H9 (cell line): ENCODE measurements at regions not wholly inside any gene's neighbourhood (a gene's known extent, or its start where the extent isn't known, plus 50 kb on each side); places are given as distances from the start of the nearest gene placed in this dataset.

Experiments
- DNase-seq: peaks from one replicate; pipeline ENCODE4 v3.0.0-alpha.2; 2017
- H2AFZ ChIP-seq: one replicate; pipeline ENCODE4 v1.6.1; 2013; ENCODE audit warnings: mild to moderate bottlenecking, low read length, control low read depth, moderate library complexity
- H2AK5ac ChIP-seq: 2 replicates; pipeline ENCODE4 v1.6.1; 2013; ENCODE audit warnings: low read length, control low read depth, mixed read lengths; ENCODE audit not compliant: insufficient read length
- H2BK120ac ChIP-seq: one replicate; pipeline ENCODE4 v1.6.1; 2013; ENCODE audit warnings: low read depth, mild to moderate bottlenecking, low read length, control low read depth, inconsistent platforms; ENCODE audit not compliant: poor library complexity, severe bottlenecking
- H2BK12ac ChIP-seq: 2 replicates; pipeline ENCODE4 v1.6.1; 2013; ENCODE audit warnings: low read length, control low read depth, mixed read lengths, low read depth; ENCODE audit not compliant: insufficient read length
- H2BK15ac ChIP-seq: 2 replicates; pipeline ENCODE4 v1.6.1; 2013; ENCODE audit warnings: low read depth, low read length, control low read depth
- H2BK20ac ChIP-seq: one replicate; pipeline ENCODE4 v1.6.1; 2013; ENCODE audit warnings: low read depth, mild to moderate bottlenecking, low read length, control low read depth, inconsistent platforms; ENCODE audit not compliant: poor library complexity, severe bottlenecking
- H2BK5ac ChIP-seq: 2 replicates; pipeline ENCODE4 v1.6.1; 2013; ENCODE audit warnings: low read length, control low read depth, mixed read lengths; ENCODE audit not compliant: insufficient read length
- H3K14ac ChIP-seq: 2 replicates; pipeline ENCODE4 v1.6.1; 2013; ENCODE audit warnings: low read length, control low read depth; ENCODE audit not compliant: insufficient read depth
- H3K18ac ChIP-seq: 2 replicates; pipeline ENCODE4 v1.6.1; 2013; ENCODE audit warnings: low read depth, mild to moderate bottlenecking, mixed read lengths, low read length, control low read depth; ENCODE audit not compliant: insufficient read length
- H3K23ac ChIP-seq: 2 replicates; pipeline ENCODE4 v1.6.1; 2013; ENCODE audit warnings: low read length, control low read depth, mixed read lengths, low read depth; ENCODE audit not compliant: insufficient read length
- H3K23me2 ChIP-seq: 2 replicates; pipeline ENCODE4 v1.6.1; 2013; ENCODE audit warnings: low read depth, mild to moderate bottlenecking, mixed read lengths, low read length, control low read depth; ENCODE audit not compliant: insufficient read length, poor library complexity, severe bottlenecking
- H3K27ac ChIP-seq: 2 replicates; pipeline ENCODE4 v1.5.1; 2013; ENCODE audit warnings: low read length, control low read depth, mixed read lengths, low read depth; ENCODE audit not compliant: insufficient read length
- H3K27me3 ChIP-seq: 2 replicates; pipeline ENCODE4 v1.6.1; 2013; ENCODE audit warnings: low read length, control low read depth, inconsistent platforms; ENCODE audit not compliant: insufficient read depth
- H3K4ac ChIP-seq: 2 replicates; pipeline ENCODE4 v1.6.1; 2013; ENCODE audit warnings: low read depth, mild to moderate bottlenecking, control low read depth, inconsistent platforms, low read length, moderate library complexity
- H3K4me1 ChIP-seq: 2 replicates; pipeline ENCODE4 v1.6.1; 2013; ENCODE audit warnings: low read length, control low read depth, inconsistent platforms; ENCODE audit not compliant: insufficient read depth
- H3K4me2 ChIP-seq: 2 replicates; pipeline ENCODE4 v1.6.1; 2013; ENCODE audit warnings: low read length, control low read depth, mixed read lengths; ENCODE audit not compliant: insufficient read length, insufficient read depth
- H3K56ac ChIP-seq: 2 replicates; pipeline ENCODE4 v1.6.1; 2013; ENCODE audit warnings: low read depth, mild to moderate bottlenecking, mixed read lengths, low read length, control low read depth; ENCODE audit not compliant: insufficient read length
- H3K79me1 ChIP-seq: 2 replicates; pipeline ENCODE4 v1.6.1; 2013; ENCODE audit warnings: low read depth, mild to moderate bottlenecking, moderate library complexity, low read length, control low read depth, inconsistent platforms; ENCODE audit not compliant: insufficient read depth, poor library complexity, severe bottlenecking
- H3K79me2 ChIP-seq: 2 replicates; pipeline ENCODE4 v1.6.1; 2013; ENCODE audit warnings: low read length, control low read depth, inconsistent platforms; ENCODE audit not compliant: insufficient read depth
- H3K9ac ChIP-seq: 2 replicates; pipeline ENCODE4 v1.6.1; 2013; ENCODE audit warnings: low read length, control low read depth, mixed read lengths; ENCODE audit not compliant: insufficient read length; ENCODE audit errors: extremely low read depth
- H3K9me3 ChIP-seq: one replicate; pipeline ENCODE4 v1.6.1; 2013; ENCODE audit warnings: low read depth, low read length, inconsistent platforms; ENCODE audit not compliant: control insufficient read depth
- H3T11ph ChIP-seq: one replicate; pipeline ENCODE4 v1.6.1; 2013; ENCODE audit warnings: mild to moderate bottlenecking, low read length, control low read depth, inconsistent platforms
- H4K20me1 ChIP-seq: one replicate; pipeline ENCODE4 v1.6.1; 2013; ENCODE audit not compliant: control insufficient read depth, insufficient read length, insufficient read depth
- H4K5ac ChIP-seq: 2 replicates; pipeline ENCODE4 v1.6.1; 2013; ENCODE audit warnings: low read depth, mild to moderate bottlenecking, mixed read lengths, low read length, control low read depth; ENCODE audit not compliant: insufficient read length
- H4K8ac ChIP-seq: replicated peaks from 2 replicates; pipeline ENCODE4 v1.6.1; 2013; ENCODE audit warnings: low read length, control low read depth, mixed read lengths, low read depth; ENCODE audit not compliant: insufficient read length
- H4K91ac ChIP-seq: 2 replicates; pipeline ENCODE4 v1.6.1; 2013; ENCODE audit warnings: low read depth, mild to moderate bottlenecking, moderate library complexity, mixed read lengths, low read length, control low read depth; ENCODE audit not compliant: insufficient read length
- H3K27ac Mint-ChIP-seq, 3 experiments: 2 replicates in 2 of 3; 3 replicates in 1 of 3; pipeline ENCODE4 v1.8.0; 2020 to 2021; ENCODE audit warnings: mixed read lengths in 3 of 3, mild to moderate bottlenecking in 1 of 3, moderate library complexity in 1 of 3
- H3K27me3 Mint-ChIP-seq: 2 replicates; pipeline ENCODE4 v1.8.0; 2021; ENCODE audit warnings: low read depth, mild to moderate bottlenecking, moderate library complexity, mixed read lengths
- H3K36me3 Mint-ChIP-seq, 3 experiments: 2 replicates in 2 of 3; 3 replicates in 1 of 3; pipeline ENCODE4 v1.8.0; 2020 to 2021; ENCODE audit warnings: low read depth in 3 of 3, mixed read lengths in 3 of 3; ENCODE audit not compliant: insufficient read depth in 1 of 3
- H3K4me1 Mint-ChIP-seq, 2 experiments: 2 replicates each; pipeline ENCODE4 v1.8.0; 2020; ENCODE audit warnings: mixed read lengths in 2 of 2
- H3K4me3 Mint-ChIP-seq, 2 experiments: 2 replicates in 1 of 2; 3 replicates in 1 of 2; pipeline ENCODE4 v1.8.0; 2020 to 2021; ENCODE audit warnings: mild to moderate bottlenecking in 2 of 2, mixed read lengths in 2 of 2, moderate library complexity in 1 of 2
- H3K9me3 Mint-ChIP-seq, 2 experiments: 2 replicates in 1 of 2; 3 replicates in 1 of 2; pipeline ENCODE4 v1.8.0; 2020; ENCODE audit warnings: mild to moderate bottlenecking in 2 of 2, mixed read lengths in 2 of 2, moderate library complexity in 1 of 2
- CTCF ChIP-seq: fragments of 200-600 bp; sonication (generic); conservative IDR thresholded peaks from 3 replicates; pipeline ENCODE4 v1.8.0; 2021; ENCODE audit warnings: antibody characterized with exemption, mild to moderate bottlenecking
- WGBS: extraction: QIAGEN DNeasy Blood & Tissue Kit; methylation state at CpG from one replicate; pipeline ENCODE4 v1.1.7; 2013; ENCODE audit warnings: missing lambda C conversion rate, low lambda C conversion rate, mixed read lengths; ENCODE audit not compliant: insufficient read length; ENCODE audit errors: extremely low coverage; 5-methylcytosine and 5-hydroxymethylcytosine counted together

GRCh38 chr1:168893359-168893801 is 164.4 kb upstream of the DPT start:
- no peak overlapping the region for H2BK20ac ChIP-seq
- H3K27me3 Mint-ChIP-seq = peaks cover 4% of the 10 kb centered on the region; the same call in 1 of the 2 replicates
- no peaks in the 10 kb centered on the region for H3K23me2 ChIP-seq
- no peaks in the 10 kb centered on the region for H3K79me1 ChIP-seq
- H3K27ac ChIP-seq = no peak overlapping the region
- H3K9me3 ChIP-seq = no peaks in the 10 kb centered on the region
- no peak overlapping the region for H3K4me2 ChIP-seq
- no peak overlapping the region for H2AFZ ChIP-seq
- no peak overlapping the region for H2BK15ac ChIP-seq
- no peak for TF ChIP-seq CTCF
- no CpG with 5 or more reads among the region's 3 CpGs for WGBS
- no peak overlapping the region for H2BK12ac ChIP-seq
- no peak for DNase-seq
- no peak overlapping the region for H4K91ac ChIP-seq
- no peaks in the 10 kb centered on the region for H3K9me3 Mint-ChIP-seq
- H2AK5ac ChIP-seq = no peak overlapping the region
- no peak overlapping the region for H4K8ac ChIP-seq
- no peak overlapping the region for H4K5ac ChIP-seq
- H3K79me2 ChIP-seq = no peaks in the 10 kb centered on the region
- H3K14ac ChIP-seq = no peak overlapping the region
- H3K56ac ChIP-seq = no peak overlapping the region
- no peak overlapping the region for H3T11ph ChIP-seq
- no peak overlapping the region for H2BK5ac ChIP-seq
- no peak overlapping the region for H3K4ac ChIP-seq
- H4K20me1 ChIP-seq = no peaks in the 10 kb centered on the region
- no peaks in the 10 kb centered on the region for H3K27me3 ChIP-seq
- H3K9ac ChIP-seq = no peak overlapping the region
- H3K18ac ChIP-seq = no peak overlapping the region
- H3K4me3 Mint-ChIP-seq = no peak overlapping the region
- no peaks in the 10 kb centered on the region for H3K4me1 ChIP-seq
- no peak overlapping the region for H2BK120ac ChIP-seq
- H3K23ac ChIP-seq = no peak overlapping the region
- H3K36me3 Mint-ChIP-seq = no peaks in the 10 kb centered on the region; a peak in 1 of 7 replicates
- no peaks in the 10 kb centered on the region for H3K4me1 Mint-ChIP-seq
- H3K27ac Mint-ChIP-seq = no peak overlapping the region
